GM12878 (cell line): ENCODE measurements at regions not wholly inside any gene's neighbourhood (a gene's known extent, or its start where the extent isn't known, plus 50 kb on each side); places are given as distances from the start of the nearest gene placed in this dataset.

Experiments
- ATAC-seq: fragments of 200-7000 bp; cut with Tn5 transposase; 3 replicates; pipeline ENCODE4 v1.9.1; 2020; ENCODE audit warnings: mild to moderate bottlenecking, moderate library complexity
- BruUV-seq: library from RNA; stranded (reverse); fragments of 400-500 nt; replicated peaks from 2 replicates; lab custom pipeline; 2021; lab: Mats Ljungman, UMichigan
- CTCF ChIA-PET: fragments of 300-600 bp; sonication (Branson Sonifier 250); formaldehyde crosslinking; extraction: SDS; loops from one replicate; lab custom pipeline; 2021; ENCODE audit warnings: inconsistent platforms; lab: Yijun Ruan, JAX
- POLR2A ChIA-PET: fragments of 350-600 bp; formaldehyde crosslinking; extraction: SDS; loops from one replicate; lab custom pipeline; 2021; ENCODE audit warnings: inconsistent platforms; lab: Charles Lee
- RAD21 ChIA-PET: fragments of 300-600 bp; sonication (Branson Sonifier 250); formaldehyde crosslinking; loops from one replicate; lab custom pipeline; 2023; ENCODE audit warnings: antibody characterized with exemption; ENCODE audit not compliant: unreplicated experiment; lab: Charles Lee
- SMC1A ChIA-PET: fragments of 300-600 bp; sonication (Branson Sonifier 250); formaldehyde crosslinking; loops from one replicate; lab custom pipeline; 2023; ENCODE audit not compliant: unreplicated experiment, uncharacterized antibody; lab: Charles Lee
- DNase-seq: peaks from one replicate; pipeline ENCODE4 v3.0.0-alpha.2; 2011; ENCODE audit warnings: low read depth, low spot score
- FAIRE-seq: peaks from 3 replicates; lab custom pipeline; 2011; peaks lifted over from hg19 to GRCh38; lab: Jason Lieb, UNC
- H2AFZ ChIP-seq: 2 replicates; pipeline ENCODE4 v1.6.0; 2011; ENCODE audit warnings: low read depth, low read length, control low read depth; ENCODE audit not compliant: control insufficient read depth
- H3K27ac ChIP-seq: 2 replicates; pipeline ENCODE4 v1.5.1; 2011; ENCODE audit warnings: control low read depth; ENCODE audit not compliant: control insufficient read depth, insufficient read depth
- H3K27me3 ChIP-seq, 2 experiments: replicated peaks in 1 of 2; 2 replicates each; pipeline versions ENCODE4 v1.6.0 to v1.6.1; 2011; ENCODE audit warnings: low read length in 1 of 2; ENCODE audit not compliant: control insufficient read depth in 2 of 2, insufficient read depth in 2 of 2
- H3K36me3 ChIP-seq, 2 experiments: 2 replicates each; pipeline ENCODE4 v1.5.1; 2011; ENCODE audit warnings: low read length in 1 of 2; ENCODE audit not compliant: control insufficient read depth in 2 of 2, insufficient read depth in 2 of 2
- H3K4me1 ChIP-seq: 2 replicates; pipeline ENCODE4 v1.6.1; 2011; ENCODE audit warnings: mild to moderate bottlenecking, low read length, moderate library complexity, mixed read lengths; ENCODE audit not compliant: control insufficient read depth, insufficient read depth
- H3K4me2 ChIP-seq: 2 replicates; pipeline ENCODE4 v1.6.0; 2011; ENCODE audit warnings: control low read depth; ENCODE audit not compliant: control insufficient read depth, insufficient read depth
- H3K4me3 ChIP-seq: fragments of 200-600 bp; sonication (generic); 2 replicates; pipeline ENCODE4 v1.5.1; 2016
- H3K79me2 ChIP-seq: 2 replicates; pipeline ENCODE4 v1.6.0; 2011; ENCODE audit warnings: low read length; ENCODE audit not compliant: control insufficient read depth, insufficient read depth
- H3K9ac ChIP-seq: 2 replicates; pipeline ENCODE4 v1.8.0; 2011; ENCODE audit warnings: low read length, control low read depth, mixed read lengths; ENCODE audit not compliant: control insufficient read depth, insufficient read depth
- H3K9me3 ChIP-seq: replicated peaks from 3 replicates; pipeline ENCODE4 v1.5.1; 2011; ENCODE audit warnings: mild to moderate bottlenecking, low read length; ENCODE audit not compliant: control insufficient read depth, insufficient read depth
- H4K20me1 ChIP-seq: 2 replicates; pipeline ENCODE4 v1.6.0; 2011; ENCODE audit not compliant: control insufficient read depth, insufficient read depth
- ATF7 ChIP-seq: fragments of 450-650 bp; IDR thresholded peaks from 2 replicates; pipeline ENCODE4 v1.6.1; 2016; ENCODE audit warnings: low read depth, mild to moderate bottlenecking
- CBX5 ChIP-seq: sonication (generic); IDR thresholded peaks from 2 replicates; pipeline ENCODE4 v1.6.1; 2016; ENCODE audit warnings: low read depth, moderate library complexity, mild to moderate bottlenecking, inconsistent platforms
- CEBPB ChIP-seq, 2 experiments: fragments of 150-350 bp in 1 of 2; IDR thresholded peaks; 2 replicates each; pipeline ENCODE4 v1.6.1; 2012 to 2014; ENCODE audit warnings: low read depth in 2 of 2, low read length in 2 of 2, borderline replicate concordance in 1 of 2, inconsistent platforms in 1 of 2
- GABPA ChIP-seq: IDR thresholded peaks from 2 replicates; pipeline ENCODE4 v1.6.1; 2014; ENCODE audit warnings: antibody characterized with exemption, low read depth, mild to moderate bottlenecking, inconsistent platforms
- HDAC2 ChIP-seq: fragments of 200-600 bp; sonication (generic); IDR thresholded peaks from 2 replicates; pipeline ENCODE4 v1.6.1; 2017
- JUNB ChIP-seq: IDR thresholded peaks from 2 replicates; pipeline ENCODE4 v1.6.1; 2016; ENCODE audit warnings: antibody characterized with exemption, mild to moderate bottlenecking
- LARP7 ChIP-seq: fragments of 450-650 bp; IDR thresholded peaks from 2 replicates; pipeline ENCODE4 v1.6.1; 2017; ENCODE audit warnings: mild to moderate bottlenecking
- MEF2A ChIP-seq: IDR thresholded peaks from 2 replicates; pipeline ENCODE4 v1.6.1; 2011; ENCODE audit warnings: low read depth, mild to moderate bottlenecking, low read length, moderate library complexity; ENCODE audit not compliant: insufficient read depth
- MXI1 ChIP-seq: fragments of 150-350 bp; IDR thresholded peaks from 2 replicates; pipeline ENCODE4 v1.6.1; 2011; ENCODE audit warnings: low read depth, mild to moderate bottlenecking, inconsistent platforms, low read length, improper control_type of control experiment
- NR2C2 ChIP-seq: IDR thresholded peaks from 2 replicates; pipeline ENCODE4 v1.6.1; 2011; ENCODE audit warnings: borderline replicate concordance, low read depth; ENCODE audit not compliant: control insufficient read depth, insufficient read length
- PAX8 ChIP-seq: fragments of 450-650 bp; IDR thresholded peaks from 2 replicates; pipeline ENCODE4 v1.6.1; 2017; ENCODE audit warnings: mild to moderate bottlenecking, moderate library complexity
- RB1 ChIP-seq: fragments of 450-650 bp; formaldehyde crosslinking; IDR thresholded peaks from 2 replicates; pipeline ENCODE4 v1.6.1; 2017; ENCODE audit warnings: mild to moderate bottlenecking, borderline replicate concordance
- in situ Hi-C: fragments of 300-500 bp; cut with MboI; formaldehyde crosslinking; loops from 9 replicates; pipeline ENCODE4 v1.14.3; 2018; ENCODE audit warnings: mixed read lengths
- intact Hi-C: fragments of 100-400 bp; cut with micrococcal nuclease; formaldehyde crosslinking; loops from one replicate; pipeline ENCODE4 v1.14.2; 2022; ENCODE audit not compliant: unreplicated experiment
- TF ChIP-seq, protein P1 (sequence below): IDR thresholded peaks from 2 replicates; pipeline ENCODE4 v1.6.1; 2011; ENCODE audit warnings: low read depth, low read length, improper control_type of control experiment, borderline replicate concordance
- TF ChIP-seq, protein P2 (sequence below): fragments of 450-650 bp; conservative IDR thresholded peaks from 2 replicates; pipeline ENCODE4 v1.6.1; 2017; ENCODE audit warnings: mild to moderate bottlenecking, moderate library complexity
- TF ChIP-seq, protein P3 (sequence below): fragments of 450-650 bp; IDR thresholded peaks from 2 replicates; pipeline ENCODE4 v1.6.1; 2018; ENCODE audit warnings: mild to moderate bottlenecking, low read depth, moderate library complexity; ENCODE audit not compliant: partially characterized antibody

DNA sequence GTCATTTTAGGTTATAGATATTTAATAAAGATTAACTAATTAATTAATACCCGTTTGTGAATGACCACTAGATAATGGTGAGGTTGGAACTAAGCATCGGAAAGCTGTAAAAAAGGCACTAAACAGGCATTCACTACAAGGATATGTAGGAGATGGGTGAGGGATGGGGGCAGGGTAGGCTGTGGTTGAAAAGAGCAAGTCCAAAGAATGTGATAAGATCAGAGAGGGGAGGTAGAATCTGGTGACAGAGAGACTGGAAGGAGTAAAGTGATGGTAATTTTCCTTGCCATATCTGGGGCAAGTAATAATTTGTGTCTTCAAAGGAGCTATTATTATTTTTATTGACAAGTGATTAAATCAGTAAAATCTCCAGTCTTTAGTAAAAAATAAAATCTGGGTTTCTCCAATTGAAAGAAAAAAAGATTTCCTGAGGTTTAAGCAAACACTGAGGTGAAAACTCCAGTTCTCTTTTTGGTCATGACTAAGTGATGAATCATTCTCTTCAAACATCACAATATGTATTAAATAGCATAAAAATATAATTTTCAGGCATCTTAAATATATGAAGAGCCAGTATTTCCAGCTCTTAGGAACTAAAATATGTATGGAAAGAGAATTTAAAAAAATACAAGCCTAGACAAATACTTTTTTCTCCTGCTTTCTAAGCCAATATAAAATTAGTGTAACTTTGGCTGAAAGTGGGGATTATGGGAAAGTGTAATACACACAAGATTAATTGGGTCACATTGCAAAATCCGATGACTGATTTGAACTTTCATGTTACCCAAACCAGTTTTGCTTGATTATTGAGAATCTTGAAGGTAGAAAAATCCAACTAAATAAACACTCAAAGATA, 259.1 kb upstream of the RBMS1 start (continued):
- TF ChIP-seq GABPA (no peak), MXI1 (no peak), PAX8 (no peak), MEF2A (no peak)

GRCh38 chr2:160753331-160753654, 259.7 kb upstream of the RBMS1 start:
- ChIA-PET POLR2A (no interaction called here), SMC1A (interaction anchor here (0.5 kb wide), 1 partner anchor 38 kb away, joined by 3 read pairs; no protein-coding TSS in a partner anchor), RAD21 (no interaction called here), CTCF (no interaction called here)
- H3K9me3 ChIP-seq, result no peaks in the 10 kb centered on the region
- TF ChIP-seq, protein P1, sequence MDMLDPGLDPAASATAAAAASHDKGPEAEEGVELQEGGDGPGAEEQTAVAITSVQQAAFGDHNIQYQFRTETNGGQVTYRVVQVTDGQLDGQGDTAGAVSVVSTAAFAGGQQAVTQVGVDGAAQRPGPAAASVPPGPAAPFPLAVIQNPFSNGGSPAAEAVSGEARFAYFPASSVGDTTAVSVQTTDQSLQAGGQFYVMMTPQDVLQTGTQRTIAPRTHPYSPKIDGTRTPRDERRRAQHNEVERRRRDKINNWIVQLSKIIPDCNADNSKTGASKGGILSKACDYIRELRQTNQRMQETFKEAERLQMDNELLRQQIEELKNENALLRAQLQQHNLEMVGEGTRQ, result no peak
- TF ChIP-seq NR2C2, result no peak
- TF ChIP-seq RB1, result no peak
- TF ChIP-seq, protein P2, sequence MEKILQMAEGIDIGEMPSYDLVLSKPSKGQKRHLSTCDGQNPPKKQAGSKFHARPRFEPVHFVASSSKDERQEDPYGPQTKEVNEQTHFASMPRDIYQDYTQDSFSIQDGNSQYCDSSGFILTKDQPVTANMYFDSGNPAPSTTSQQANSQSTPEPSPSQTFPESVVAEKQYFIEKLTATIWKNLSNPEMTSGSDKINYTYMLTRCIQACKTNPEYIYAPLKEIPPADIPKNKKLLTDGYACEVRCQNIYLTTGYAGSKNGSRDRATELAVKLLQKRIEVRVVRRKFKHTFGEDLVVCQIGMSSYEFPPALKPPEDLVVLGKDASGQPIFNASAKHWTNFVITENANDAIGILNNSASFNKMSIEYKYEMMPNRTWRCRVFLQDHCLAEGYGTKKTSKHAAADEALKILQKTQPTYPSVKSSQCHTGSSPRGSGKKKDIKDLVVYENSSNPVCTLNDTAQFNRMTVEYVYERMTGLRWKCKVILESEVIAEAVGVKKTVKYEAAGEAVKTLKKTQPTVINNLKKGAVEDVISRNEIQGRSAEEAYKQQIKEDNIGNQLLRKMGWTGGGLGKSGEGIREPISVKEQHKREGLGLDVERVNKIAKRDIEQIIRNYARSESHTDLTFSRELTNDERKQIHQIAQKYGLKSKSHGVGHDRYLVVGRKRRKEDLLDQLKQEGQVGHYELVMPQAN, result no peak
- TF ChIP-seq CEBPB (IDR thresholded peaks at IDR 0.05; ENCODE audit: borderline replicate concordance in 1 of 2, low read depth in 2 of 2, low read length in 2 of 2), result no peak
- TF ChIP-seq, protein P3, sequence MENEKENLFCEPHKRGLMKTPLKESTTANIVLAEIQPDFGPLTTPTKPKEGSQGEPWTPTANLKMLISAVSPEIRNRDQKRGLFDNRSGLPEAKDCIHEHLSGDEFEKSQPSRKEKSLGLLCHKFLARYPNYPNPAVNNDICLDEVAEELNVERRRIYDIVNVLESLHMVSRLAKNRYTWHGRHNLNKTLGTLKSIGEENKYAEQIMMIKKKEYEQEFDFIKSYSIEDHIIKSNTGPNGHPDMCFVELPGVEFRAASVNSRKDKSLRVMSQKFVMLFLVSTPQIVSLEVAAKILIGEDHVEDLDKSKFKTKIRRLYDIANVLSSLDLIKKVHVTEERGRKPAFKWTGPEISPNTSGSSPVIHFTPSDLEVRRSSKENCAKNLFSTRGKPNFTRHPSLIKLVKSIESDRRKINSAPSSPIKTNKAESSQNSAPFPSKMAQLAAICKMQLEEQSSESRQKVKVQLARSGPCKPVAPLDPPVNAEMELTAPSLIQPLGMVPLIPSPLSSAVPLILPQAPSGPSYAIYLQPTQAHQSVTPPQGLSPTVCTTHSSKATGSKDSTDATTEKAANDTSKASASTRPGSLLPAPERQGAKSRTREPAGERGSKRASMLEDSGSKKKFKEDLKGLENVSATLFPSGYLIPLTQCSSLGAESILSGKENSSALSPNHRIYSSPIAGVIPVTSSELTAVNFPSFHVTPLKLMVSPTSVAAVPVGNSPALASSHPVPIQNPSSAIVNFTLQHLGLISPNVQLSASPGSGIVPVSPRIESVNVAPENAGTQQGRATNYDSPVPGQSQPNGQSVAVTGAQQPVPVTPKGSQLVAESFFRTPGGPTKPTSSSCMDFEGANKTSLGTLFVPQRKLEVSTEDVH, result no peak
- TF ChIP-seq CBX5, result no peak
- no peak for TF ChIP-seq ATF7
- TF ChIP-seq LARP7, result no peak
- TF ChIP-seq HDAC2, result no peak
- TF ChIP-seq GABPA, result no peak
- TF ChIP-seq JUNB, result no peak
- H3K79me2 ChIP-seq, result no peaks in the 10 kb centered on the region
- H4K20me1 ChIP-seq, result no peaks in the 10 kb centered on the region
- intact Hi-C loops, result no loop called here
- ATAC-seq (no peak), FAIRE-seq (no peak), DNase-seq (no peak)
- H3K4me3 ChIP-seq, result no peak overlapping the region
- H3K4me1 ChIP-seq, result no peaks in the 10 kb centered on the region
- in situ Hi-C loops, result no loop called here
- no peak overlapping the region for H3K9ac ChIP-seq
- no TSS peak for BruUV-seq
- no peaks in the 10 kb centered on the region for H3K36me3 ChIP-seq
- H3K27me3 ChIP-seq, result no peaks in the 10 kb centered on the region
- H3K4me2 ChIP-seq, result no peak overlapping the region
- no peak overlapping the region for H2AFZ ChIP-seq
- no peak overlapping the region for H3K27ac ChIP-seq
